Frontal cortex (tissue), 3 donors: ENCODE measurements at regions not wholly inside any gene's neighbourhood (a gene's known extent, or its start where the extent isn't known, plus 50 kb on each side); places are given as distances from the start of the nearest gene placed in this dataset.

ENCODE experiments used
- DNase-seq, 2 donors: peaks; one replicate each; pipeline ENCODE4 v3.0.0; 2012; ENCODE audit warnings: low spot score in 2 of 2
- FAIRE-seq: peaks from 2 replicates; lab custom pipeline; 2012; peaks lifted over from hg19 to GRCh38; lab: Jason Lieb, UNC
- donor health status: control.
- donor health status: control.
- donor health status: control.

DNA sequence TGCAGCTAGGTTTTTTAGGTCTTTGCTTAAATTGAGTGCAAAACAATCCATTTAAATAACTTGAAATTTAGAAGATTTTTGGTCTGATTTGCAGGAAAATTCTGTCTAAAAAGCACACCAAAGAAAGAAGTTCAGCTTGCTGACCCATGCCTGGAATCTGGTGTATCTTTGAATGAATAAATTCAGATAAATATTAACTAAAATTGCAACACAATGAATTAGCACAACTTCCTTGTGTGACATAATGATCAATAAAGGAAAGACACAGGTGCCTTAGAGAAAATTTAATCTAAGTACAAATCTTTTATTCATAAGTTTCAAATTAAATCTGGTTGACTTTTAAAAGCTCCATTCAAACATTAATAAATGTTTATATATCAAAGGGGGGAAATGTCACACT is 791.5 kb upstream of the LCORL start:
- DNase-seq: no peak
- no peak for FAIRE-seq

DNA sequence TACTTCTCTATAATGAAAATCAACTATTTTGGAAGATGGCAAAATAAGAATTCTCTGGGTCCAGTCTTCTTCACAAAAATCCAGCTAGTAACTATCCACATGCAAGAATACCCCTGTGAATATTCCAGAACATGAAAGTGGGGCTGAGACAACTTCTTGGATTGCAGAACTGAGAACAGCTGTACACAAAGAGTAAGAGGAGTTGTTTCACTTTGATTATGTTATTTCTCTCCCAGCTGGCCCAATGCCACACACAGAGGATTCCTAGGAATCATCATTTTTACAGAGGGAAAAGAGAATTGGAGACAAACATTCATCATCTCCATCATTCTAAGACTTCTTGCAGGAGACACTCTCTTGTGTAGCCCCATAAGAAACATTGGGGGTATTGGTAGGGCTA is 782.2 kb upstream of the LCORL start:
- FAIRE-seq (no peak), DNase-seq (no peak)

DNA sequence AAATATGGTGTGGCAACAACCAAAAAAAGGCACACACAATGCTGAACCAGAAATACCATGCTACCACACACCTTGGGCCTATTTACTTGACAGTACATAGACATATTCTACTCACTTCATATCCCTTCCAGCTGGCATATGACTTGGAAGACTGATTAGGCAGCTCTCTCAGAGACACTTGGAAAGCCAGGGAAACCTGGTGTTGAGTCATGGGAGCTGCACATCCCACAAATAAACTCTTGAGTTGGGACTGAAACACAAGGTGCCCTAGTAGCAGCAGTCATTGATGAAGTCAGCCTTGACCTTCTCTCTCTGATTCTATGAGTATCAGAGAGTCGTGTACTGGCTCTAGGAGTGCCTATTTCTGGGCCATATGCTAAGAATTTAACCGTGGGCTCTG is 776.6 kb upstream of the LCORL start:
- FAIRE-seq: no peak
- DNase-seq: no peak

DNA sequence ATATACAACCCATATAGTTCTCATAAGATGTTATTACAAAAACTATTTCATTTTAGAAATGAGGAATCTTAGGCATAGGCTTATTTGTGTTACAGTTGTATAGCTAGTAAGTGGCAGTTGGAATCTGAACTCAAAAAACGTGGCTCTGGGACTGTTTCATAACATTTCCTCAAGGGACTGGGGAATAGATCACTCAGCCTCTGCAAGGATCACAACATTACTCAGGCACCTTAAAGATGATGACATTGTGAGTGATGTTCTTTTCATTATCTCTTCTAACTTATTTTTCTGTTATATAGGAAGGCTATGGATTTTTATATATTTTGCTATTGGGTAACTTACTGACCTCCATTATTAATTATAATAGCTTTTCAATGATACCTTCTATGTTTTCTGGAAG is 774.2 kb upstream of the LCORL start:
- FAIRE-seq (no peak), DNase-seq (no peak)

DNA sequence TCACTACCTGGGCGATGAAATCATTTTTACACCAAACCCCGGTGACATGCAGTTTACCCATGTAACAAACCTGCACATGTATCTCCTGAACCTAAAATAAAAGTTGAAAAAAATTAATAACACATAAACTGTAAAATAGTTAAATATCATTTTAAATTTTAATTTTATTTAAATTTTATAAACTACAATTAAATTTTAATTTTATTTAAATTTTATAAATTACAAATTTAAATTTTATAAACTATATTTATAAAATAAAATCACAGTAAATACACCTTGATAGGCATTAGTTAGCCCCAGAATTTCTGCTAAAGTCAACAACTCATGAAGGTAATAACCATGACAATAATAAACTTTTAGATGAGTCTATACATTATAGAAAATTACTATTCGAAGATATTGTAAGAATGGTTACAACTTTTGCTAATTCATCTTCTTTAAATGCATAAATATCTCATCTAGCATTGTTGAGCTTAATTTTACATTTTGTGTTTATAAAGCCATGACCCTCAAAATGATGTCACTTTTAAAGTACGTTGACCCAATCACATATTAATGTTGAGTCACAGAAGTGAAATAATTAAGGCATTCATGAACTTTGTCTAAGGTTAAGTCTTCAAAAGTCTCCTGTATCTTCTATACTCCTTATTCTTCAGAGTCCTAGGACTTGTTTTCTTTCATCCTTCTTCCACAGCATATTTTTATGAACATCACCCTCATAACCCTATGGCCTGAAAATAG is 755.8 kb upstream of the LCORL start:
- DNase-seq (no peak), FAIRE-seq (peak; percentile 98)

DNA sequence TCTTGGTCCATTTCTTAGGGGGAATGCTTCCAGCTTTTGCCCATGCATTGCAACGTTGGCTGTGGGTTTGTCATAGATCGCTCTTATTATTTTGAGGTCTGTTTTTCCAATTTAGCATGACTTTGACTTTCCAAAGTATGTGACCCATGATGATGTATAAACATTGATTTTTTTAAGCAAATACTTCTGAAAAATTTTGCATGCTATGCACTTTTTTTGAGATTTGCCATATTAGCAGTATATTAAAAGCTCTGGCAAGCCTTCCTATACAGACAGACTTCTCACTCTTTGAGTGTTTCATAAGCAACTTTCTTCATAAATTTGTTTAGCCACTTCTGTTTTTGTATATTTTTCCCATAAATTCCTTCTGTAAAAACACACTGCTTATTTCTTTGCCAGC is 746.4 kb upstream of the LCORL start:
- FAIRE-seq (no peak), DNase-seq (no peak)

DNA sequence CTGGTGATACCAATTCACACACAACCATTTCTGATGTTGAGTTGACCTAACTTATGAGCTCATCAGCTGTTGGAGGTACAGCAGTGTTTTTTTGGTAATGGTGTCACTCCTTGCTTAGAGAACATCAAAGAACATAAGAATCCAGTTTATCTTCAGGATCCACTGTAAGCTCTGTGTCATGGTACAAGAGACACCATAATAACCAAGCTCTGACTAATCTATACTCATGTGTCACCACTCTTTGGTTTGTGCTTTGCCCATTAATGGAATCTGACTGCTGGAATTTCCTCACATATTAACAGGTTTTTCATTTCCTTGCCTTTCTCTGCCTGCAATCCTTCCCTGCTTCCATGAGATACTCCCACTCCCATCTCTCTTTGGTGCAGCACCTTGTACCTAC is 735.1 kb upstream of the LCORL start:
- DNase-seq (no peak), FAIRE-seq (no peak)

DNA sequence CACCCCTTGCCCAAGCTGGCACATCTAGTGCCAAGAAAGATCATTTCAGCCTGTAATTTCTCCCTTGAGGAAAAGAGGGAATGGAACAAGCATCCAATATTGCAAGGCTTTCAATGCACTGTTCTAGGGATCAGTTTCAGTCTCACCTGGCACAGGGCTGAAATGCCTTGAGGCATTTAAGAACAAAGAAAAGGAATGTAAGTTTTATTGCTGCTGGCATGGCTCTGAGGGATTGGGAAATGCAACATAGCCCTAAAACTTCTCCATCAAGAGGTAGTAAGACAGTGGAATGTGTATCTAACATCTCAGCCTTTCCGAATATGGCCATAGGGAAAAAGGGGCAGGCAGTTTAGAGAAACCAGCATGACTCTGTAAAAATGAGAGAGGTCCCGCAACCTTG is 732.6 kb upstream of the LCORL start:
- no peak for FAIRE-seq

DNA sequence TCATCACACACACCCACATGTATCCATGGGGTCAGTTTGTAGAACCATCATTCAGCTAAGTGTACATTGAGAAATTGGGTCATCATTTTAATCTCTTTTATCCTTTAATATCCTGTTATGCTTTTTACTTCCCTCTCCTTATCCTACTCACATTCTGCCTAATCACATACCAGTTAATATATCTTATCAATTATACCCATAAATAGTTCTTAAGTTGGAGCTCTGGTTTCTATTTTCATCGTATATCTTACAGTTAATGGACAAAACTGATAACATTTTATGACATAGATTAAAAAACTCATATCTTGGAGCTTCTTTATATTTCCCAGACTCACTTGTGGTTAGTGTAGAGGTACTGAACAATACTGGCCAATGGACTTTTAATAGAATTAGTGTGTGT is 729.5 kb upstream of the LCORL start:
- no peak for FAIRE-seq
- no peak for DNase-seq

More for the DNA sequence above, 732.6 kb upstream of the LCORL start:
- DNase-seq: no peak

DNA sequence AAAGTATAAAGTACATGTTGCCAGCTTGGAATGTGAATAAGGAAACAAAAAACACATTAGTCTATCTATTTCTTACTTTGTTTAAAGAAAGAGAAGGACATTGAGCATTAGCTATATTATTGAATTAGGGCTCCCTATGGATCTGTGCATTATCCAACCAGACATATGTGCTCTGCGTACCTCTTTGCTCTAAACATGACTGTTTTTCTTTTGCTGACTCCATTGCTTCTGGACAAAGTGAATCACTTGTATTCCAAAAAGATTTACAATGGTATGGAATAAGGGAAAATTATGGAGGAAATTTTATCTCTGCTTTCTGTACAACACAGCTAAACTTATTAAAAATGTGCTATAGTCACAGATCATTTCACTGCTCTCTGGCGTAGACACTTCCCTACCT is 727.8 kb upstream of the LCORL start:
- no peak for DNase-seq
- no peak for FAIRE-seq

DNA sequence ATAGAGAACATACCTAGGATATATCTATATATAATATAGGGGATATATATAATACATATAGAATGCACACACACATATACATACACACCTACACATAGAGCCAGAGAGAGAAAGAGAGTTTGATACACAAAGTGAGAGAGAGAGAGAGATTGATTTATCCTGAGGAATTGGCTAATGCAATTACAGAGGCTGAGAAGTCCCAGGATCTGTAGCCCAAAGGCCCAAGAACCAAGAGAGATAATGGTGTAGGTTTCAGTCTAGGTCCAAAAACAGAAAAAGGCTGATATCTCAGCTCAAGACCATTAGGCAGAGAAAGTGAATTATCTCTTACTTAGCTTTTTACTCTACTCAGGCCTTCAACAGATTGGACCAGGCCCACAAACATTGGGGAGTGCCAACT is 715.0 kb upstream of the LCORL start:
- FAIRE-seq: no peak
- no peak for DNase-seq

DNA sequence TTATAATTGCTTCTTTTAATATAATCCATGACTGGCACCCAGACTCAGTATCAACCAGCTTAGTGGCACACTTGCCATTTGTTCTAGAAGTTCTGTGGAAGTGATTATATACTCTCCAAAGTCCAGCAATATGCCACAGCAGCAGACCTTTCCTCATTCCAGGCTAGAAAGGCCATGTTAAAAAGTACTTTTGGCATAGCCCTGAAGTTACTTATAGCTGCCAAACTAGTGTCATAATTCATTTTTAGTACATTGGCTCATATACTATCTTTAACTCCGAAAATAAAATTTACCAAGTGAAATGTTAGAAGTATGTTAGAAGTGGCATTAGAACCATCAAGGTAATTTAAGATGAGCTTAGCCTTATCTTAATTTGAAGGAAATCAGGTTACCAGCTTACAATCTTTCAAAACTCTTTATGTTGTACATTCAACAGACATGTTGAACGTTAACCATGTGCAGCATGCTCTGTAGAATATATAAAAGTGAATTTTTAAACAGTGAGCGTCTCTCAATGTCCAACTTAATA is 714.2 kb upstream of the LCORL start:
- no peak for DNase-seq
- FAIRE-seq: no peak

DNA sequence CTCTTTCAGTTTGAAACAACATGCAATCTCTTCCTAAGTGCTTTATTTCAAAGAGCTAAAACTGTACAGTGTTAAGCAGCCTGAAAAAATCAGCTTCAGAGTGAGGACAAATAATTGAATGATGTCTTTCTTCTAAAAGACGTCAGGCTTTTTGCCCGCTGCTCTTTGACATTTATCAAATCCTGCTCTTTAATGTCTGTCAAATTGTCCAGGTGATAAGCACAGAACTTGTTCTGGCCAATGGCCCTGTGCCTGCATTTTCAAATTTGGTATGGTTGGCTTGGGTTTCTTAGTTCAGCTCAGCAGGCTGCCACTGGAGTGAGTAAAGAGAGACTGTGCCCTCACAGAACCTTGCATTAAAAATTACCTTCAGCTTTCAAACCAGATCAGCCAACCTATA is 712.9 kb upstream of the LCORL start:
- DNase-seq (no peak), FAIRE-seq (no peak)

DNA sequence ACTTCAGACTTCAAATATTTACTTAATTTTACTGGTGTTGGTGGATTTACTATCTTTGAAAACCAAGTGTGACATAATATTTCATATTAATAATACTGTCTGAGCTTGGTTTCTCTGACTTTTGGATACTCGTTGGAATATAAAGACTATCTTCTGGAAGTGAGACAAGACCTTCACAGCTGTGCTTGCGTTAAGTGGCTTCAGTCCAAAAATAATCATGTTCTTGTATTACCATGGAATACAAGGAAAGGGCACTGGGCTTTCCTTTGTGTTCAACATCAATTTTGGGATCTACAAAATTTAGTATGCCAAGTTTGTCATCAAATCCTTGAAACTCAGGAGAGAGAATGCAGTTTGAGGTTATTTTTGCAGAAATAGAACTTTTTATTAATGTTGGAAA is 712.4 kb upstream of the LCORL start:
- DNase-seq (no peak), FAIRE-seq (no peak)

DNA sequence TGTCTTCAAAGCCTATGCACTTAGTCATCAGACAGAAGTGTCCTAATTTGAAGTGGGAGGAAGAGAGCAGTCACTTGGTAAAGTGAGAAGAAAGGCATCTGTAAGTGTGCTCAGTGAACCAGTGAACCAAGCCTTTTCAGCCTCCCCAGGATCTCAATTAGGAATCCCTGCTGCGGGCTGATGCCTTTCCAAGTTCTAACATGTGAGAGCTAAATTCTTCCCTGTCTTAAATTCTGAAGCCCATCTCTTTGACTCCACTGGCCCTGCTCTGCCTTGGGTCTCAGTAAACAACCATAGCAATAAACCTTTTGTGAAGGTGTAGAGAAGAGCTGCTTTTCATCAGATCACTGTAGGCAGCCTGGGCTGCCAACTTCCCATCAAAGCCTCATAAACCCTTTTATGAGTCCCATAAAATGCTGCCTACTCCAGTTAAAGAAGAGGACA is 701.2 kb upstream of the LCORL start:
- FAIRE-seq (no peak), DNase-seq (no peak)

DNA sequence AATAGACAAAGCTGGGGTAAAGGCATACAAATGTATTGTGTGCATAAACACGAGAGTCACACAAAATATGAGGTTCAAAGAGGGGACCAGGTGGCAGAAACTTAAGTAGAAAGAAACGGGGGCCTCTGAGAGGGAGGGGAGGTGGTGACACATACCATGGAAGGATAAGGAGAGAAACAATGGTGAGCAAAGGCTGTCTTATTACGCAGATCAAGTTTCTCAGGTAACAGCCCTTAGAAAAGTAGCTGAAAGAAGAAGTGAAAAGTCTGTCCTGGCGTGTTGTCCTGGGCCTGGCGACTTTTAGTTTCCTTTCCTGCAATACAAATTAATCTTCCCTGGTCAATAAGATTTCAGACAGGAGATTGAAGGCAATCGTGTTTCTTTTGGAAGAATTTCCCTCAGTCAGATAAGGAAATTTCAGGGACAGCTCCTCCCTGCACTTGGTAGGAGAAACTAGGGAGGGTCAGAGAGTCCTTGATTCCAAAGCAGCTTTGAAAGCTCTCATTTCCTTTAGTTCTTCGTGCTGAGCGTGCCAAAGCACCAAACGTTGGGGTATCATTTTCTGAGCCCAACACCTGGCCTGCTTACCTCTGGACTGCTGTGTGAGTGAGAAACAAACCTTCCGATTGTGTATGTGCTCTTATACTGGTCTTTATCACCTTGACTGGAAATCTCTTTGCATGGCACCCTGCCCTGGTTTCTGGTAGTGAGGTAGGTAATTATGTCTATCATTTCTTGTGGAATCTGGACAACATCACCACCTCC is 676.7 kb upstream of the LCORL start:
- DNase-seq (no peak), FAIRE-seq (no peak)

DNA sequence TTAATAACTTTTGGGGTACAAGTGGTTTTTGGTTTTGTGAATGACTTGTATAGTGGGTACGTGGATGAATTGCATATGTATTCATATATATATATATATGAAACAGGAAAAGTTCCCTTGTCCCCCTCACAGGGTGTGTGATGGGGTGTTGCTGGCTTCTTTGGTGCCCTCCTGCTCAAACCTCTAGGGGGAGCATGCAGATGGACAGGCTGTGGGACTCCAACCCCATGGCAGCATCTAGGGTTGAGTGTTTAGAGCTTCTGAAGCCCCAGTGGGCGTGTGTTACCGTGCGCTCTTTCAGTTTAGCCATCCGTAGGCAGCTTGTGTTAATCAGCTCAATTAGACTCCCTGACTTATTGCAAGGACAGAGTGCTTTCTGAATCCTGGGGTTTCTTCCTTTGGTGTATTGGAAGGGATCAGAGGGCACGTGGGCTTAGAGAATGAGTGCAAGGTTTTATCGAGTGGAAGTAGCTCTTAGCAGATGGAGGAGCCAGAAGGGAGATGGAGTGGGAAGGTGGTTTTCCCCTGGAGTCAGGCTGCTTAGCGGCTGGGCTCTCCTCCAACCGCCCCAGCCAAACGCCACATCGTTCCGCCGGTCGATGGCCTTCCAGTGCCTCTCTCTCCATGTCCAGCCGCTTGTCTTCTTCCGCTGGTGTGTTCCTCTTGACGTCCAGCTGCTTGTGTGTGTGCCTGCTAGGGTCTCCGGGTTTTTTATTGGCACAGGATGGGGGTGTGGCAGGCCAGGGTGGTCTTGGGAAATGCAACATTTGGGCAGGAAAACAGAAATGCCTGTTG is 674.4 kb upstream of the LCORL start:
- DNase-seq (no peak), FAIRE-seq (no peak)

DNA sequence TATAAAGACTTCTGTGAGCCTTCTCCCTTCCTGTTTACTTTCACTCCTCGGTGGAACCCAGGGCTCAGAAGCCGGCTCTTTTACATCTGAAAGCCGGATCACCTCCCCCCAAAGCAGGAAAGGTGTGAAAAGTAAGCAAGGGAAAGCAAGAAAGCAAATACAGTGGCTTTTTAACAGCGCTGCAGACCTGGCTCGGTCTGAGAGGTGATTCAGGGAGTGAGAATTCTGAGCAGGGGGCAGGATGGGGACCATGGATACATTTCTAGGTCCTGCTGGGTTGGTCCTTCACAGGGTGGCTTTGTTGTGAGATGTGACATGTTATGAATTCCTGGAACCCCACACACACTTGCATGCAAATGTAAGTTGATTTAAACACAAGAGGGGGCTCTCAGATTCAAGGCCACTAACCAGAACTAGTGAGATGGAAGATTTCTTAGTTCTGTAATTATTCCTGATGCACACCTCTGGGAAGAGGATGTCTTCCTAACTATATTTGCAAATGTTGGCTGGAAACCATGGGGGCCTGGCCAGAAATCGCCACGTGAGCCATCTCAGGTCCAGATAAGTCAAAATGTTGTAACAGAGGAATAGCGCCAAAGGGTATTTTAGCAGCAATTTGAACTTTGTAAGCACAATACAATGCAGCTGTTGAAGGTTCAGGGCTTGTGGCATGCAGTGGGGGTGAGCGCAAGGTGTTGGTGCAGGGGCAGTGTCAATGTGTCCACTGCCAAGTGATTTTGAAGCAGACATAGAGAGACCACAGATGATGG is 670.1 kb upstream of the LCORL start:
- no peak for DNase-seq
- FAIRE-seq: no peak

DNA sequence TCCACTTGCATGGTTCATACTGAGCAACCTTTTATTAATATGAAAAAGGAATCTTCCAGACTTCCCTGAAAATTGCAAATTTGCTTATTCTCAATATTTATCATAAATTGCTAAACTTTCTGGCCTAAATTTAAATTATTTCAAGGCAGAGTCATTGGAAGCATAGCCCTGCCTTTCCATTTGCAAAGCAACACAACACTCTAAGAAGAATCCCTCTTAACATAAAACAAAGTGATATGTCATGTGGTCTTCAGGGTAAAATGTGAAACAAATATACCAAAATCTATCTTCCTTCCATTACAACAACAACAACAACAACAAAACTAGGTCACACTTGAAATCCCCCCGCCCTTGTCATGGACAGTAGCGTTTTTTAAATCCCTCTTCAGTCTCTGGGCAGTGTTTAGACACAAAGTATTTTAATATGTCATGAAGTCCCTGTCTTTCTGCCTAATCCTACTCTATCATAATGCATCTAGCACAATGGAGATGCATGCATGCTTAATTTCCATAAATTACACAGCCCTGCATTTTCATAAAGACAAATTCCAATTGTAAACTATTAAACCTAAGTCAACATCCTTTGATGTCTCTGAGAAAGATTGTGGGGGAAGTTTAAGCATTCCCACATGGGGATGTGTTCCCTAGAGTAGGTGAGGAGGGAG is 668.9 kb upstream of the LCORL start:
- FAIRE-seq (no peak), DNase-seq (no peak)
